ENCODE measurements at regions not wholly inside any gene's neighbourhood (a gene's known extent, or its start where the extent isn't known, plus 50 kb on each side); places are given as distances from the start of the nearest gene placed in this dataset.

- no peak for TF ChIP-seq YY1 (IDR thresholded peaks at IDR 0.05)
- no peak for TF ChIP-seq MAX (IDR thresholded peaks at IDR 0.05)
- TF ChIP-seq CTCF (IDR thresholded peaks at IDR 0.05; ENCODE audit: low read depth, low read length, missing input control): no peak
- TF ChIP-seq RAD21 (IDR thresholded peaks at IDR 0.05): no peak
- TF ChIP-seq HNF4A (conservative IDR thresholded peaks at IDR 0.05): no peak
Observed at GRCh38 chr2:42844901-42845821, 52.8 kb upstream of the HAAO start.

Data from liver (tissue), 3 donors.